SK-N-MC (cell line): ENCODE measurements at regions not wholly inside any gene's neighbourhood (a gene's known extent, or its start where the extent isn't known, plus 50 kb on each side); places are given as distances from the start of the nearest gene placed in this dataset.

Experiments used
- EZH2 ChIP-seq: fragments of 200-600 bp; sonication (generic); IDR thresholded peaks from one replicate; pipeline ENCODE4 v1.6.1; 2017; ENCODE audit warnings: antibody characterized with exemption
- FOXP2 ChIP-seq: optimal IDR thresholded peaks from 2 replicates; pipeline ENCODE3; 2011; ENCODE audit warnings: mild to moderate bottlenecking, moderate library complexity; ENCODE audit not compliant: insufficient read depth; ENCODE audit errors: extremely low read length, control extremely low read depth
- POLR2AphosphoS5 ChIP-seq: IDR thresholded peaks from 2 replicates; pipeline ENCODE4 v1.6.1; 2012; ENCODE audit warnings: mild to moderate bottlenecking, low read depth, low read length, borderline replicate concordance

DNA sequence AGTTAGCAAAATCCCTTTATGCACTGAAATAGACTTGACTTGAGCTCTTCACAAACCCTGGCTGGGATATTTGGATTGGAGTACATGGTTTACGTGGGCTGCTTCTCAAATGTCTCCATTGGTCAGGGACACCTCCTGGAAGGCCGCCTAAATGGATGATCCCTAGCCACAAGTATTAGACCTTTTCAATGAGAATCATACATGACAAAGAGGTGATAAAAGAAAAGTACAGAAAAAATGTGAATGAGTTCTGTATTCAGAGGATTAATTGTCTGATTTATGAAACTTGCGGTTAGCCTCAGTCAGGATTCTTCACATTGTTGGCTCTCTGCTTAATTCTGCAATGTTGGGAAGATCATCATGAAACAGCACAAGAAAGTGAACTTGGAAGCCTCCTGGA, 752.8 kb upstream of the ADAMTS16 start:
- no peak for TF ChIP-seq EZH2
- no peak for TF ChIP-seq FOXP2
- no peak for TF ChIP-seq POLR2AphosphoS5
